ENCODE measurements at regions not wholly inside any gene's neighbourhood (a gene's known extent, or its start where the extent isn't known, plus 50 kb on each side); places are given as distances from the start of the nearest gene placed in this dataset.

DNA sequence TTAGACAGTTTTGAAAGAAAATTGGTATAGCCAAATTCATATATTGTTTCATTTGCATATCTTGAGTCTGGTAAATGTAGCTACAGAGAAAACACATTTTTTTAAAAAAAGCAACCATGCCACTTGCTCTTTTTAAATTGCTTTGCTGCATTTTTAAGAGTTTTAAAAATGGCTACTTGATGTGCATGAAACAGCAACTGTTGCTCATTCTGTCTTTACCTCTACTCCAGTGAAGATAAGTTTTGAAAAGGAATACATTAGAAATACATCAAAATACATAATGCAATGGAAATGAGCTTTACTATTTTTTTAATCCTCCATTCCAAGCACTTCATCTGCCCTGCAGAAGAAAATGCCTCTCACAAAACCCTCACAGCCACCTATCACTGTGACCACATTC lies 95.5 kb downstream of the IFI44 start:
- no peak for TF ChIP-seq CTCF (IDR thresholded peaks at IDR 0.05; ENCODE audit: low read length)
- no peak for TF ChIP-seq EZH2 (IDR thresholded peaks at IDR 0.05; ENCODE audit: borderline replicate concordance, low read length)
